HepG2 (cell line): ENCODE measurements at regions not wholly inside any gene's neighbourhood (a gene's known extent, or its start where the extent isn't known, plus 50 kb on each side); places are given as distances from the start of the nearest gene placed in this dataset.

Experiments
- ATAC-seq: fragments of 200-7000 bp; cut with Tn5 transposase; 3 replicates; pipeline ENCODE4 v1.9.1; 2020; ENCODE audit warnings: mild to moderate bottlenecking, moderate library complexity
- BruUV-seq: library from RNA; stranded (reverse); fragments of 400-500 nt; replicated peaks from 2 replicates; lab custom pipeline; 2021; lab: Mats Ljungman, UMichigan
- CTCF ChIA-PET: fragments of 300-600 bp; formaldehyde crosslinking; extraction: SDS; loops from one replicate; lab custom pipeline; 2021; ENCODE audit warnings: low total read pairs, inconsistent platforms, low intra/inter-chr PET ratio; lab: Yijun Ruan, JAX
- POLR2A ChIA-PET: fragments of 350-600 bp; sonication (Branson Sonifier 250); formaldehyde crosslinking; loops from one replicate; lab custom pipeline; 2020; ENCODE audit warnings: antibody characterized with exemption, inconsistent platforms; lab: Yijun Ruan, JAX
- DNase-seq: peaks from one replicate; pipeline ENCODE4 v3.0.0-alpha.2; 2015; ENCODE audit warnings: low spot score
- FAIRE-seq: peaks from 3 replicates; lab custom pipeline; 2011; peaks lifted over from hg19 to GRCh38; lab: Jason Lieb, UNC
- H2AFZ ChIP-seq: one replicate; pipeline ENCODE4 v1.6.1; 2011; ENCODE audit warnings: low read length, inconsistent platforms
- H3K27ac ChIP-seq: fragments of 300-600 bp; 3 replicates; pipeline ENCODE4 v1.8.0; 2011; ENCODE audit warnings: mixed run types, mild to moderate bottlenecking, mixed read lengths, low read length, inconsistent platforms; ENCODE audit not compliant: insufficient read depth; ENCODE audit errors: extremely low read length
- H3K27me3 ChIP-seq, 2 experiments: fragments of 200-600 bp in 1 of 2; 2 replicates in 1 of 2; 3 replicates in 1 of 2; pipeline versions ENCODE4 v1.6.0 to v1.8.0; 2011; ENCODE audit warnings: low read length in 2 of 2, mild to moderate bottlenecking in 2 of 2, moderate library complexity in 2 of 2, inconsistent platforms in 1 of 2; ENCODE audit not compliant: insufficient read depth in 2 of 2, control insufficient read depth in 1 of 2
- H3K36me3 ChIP-seq, 2 experiments: fragments of 200-600 bp in 1 of 2; replicated peaks in 1 of 2; 2 replicates in 1 of 2; 3 replicates in 1 of 2; pipeline versions ENCODE4 v1.5.1 to v1.8.0; 2011; ENCODE audit warnings: low read length in 2 of 2, inconsistent platforms in 1 of 2; ENCODE audit not compliant: insufficient read depth in 2 of 2, control insufficient read depth in 1 of 2
- H3K4me1 ChIP-seq: 2 replicates; pipeline ENCODE4 v1.5.1; 2012; ENCODE audit warnings: low read length, inconsistent platforms; ENCODE audit not compliant: insufficient read depth
- H3K4me2 ChIP-seq: 2 replicates; pipeline ENCODE4 v1.6.0; 2011; ENCODE audit warnings: low read depth, low read length, inconsistent platforms
- H3K4me3 ChIP-seq, 3 experiments: fragments of 200-600 bp in 1 of 3; sonication (generic), shearing (Covaris generic) in 1 of 3; replicated peaks in 1 of 3; 2 replicates each; pipeline ENCODE4 v1.5.1; 2011 to 2016; ENCODE audit warnings: low read length in 3 of 3, inconsistent platforms in 2 of 3, low read depth in 2 of 3, mild to moderate bottlenecking in 2 of 3, control low read depth in 1 of 3, mixed read lengths in 1 of 3; ENCODE audit not compliant: insufficient read depth in 1 of 3
- H3K79me2 ChIP-seq: one replicate; pipeline ENCODE4 v1.6.1; 2011; ENCODE audit warnings: low read length, inconsistent platforms; ENCODE audit not compliant: insufficient read depth
- H3K9ac ChIP-seq: 2 replicates; pipeline ENCODE4 v1.6.0; 2011; ENCODE audit warnings: mild to moderate bottlenecking, low read depth, low read length, inconsistent platforms; ENCODE audit not compliant: insufficient read depth
- H3K9me3 ChIP-seq: 2 replicates; pipeline ENCODE4 v1.5.1; 2012; ENCODE audit warnings: mild to moderate bottlenecking, low read length
- H4K20me1 ChIP-seq: 2 replicates; pipeline ENCODE4 v1.6.0; 2011; ENCODE audit warnings: inconsistent platforms, mild to moderate bottlenecking, low read length, moderate library complexity; ENCODE audit not compliant: insufficient read depth
- ATF4 ChIP-seq, 2 experiments: fragments of 450-650 bp in 1 of 2; sonication (generic) in 1 of 2; formaldehyde crosslinking; IDR thresholded peaks; 2 replicates each; pipeline versions ENCODE4 v1.5.0 to v1.8.0; 2020 to 2022; ENCODE audit warnings: mild to moderate bottlenecking in 1 of 2, missing genetic modification reagents in 1 of 2
- CENPX ChIP-seq: sonication (generic); formaldehyde crosslinking; IDR thresholded peaks from 2 replicates; pipeline ENCODE4 v1.9.0; 2021; ENCODE audit warnings: mild to moderate bottlenecking, missing genetic modification reagents, moderate library complexity
- CTCF ChIP-seq: sonication (generic); formaldehyde crosslinking; IDR thresholded peaks from 2 replicates; pipeline ENCODE4 v1.5.0; 2020; ENCODE audit warnings: mild to moderate bottlenecking, missing genetic modification reagents, moderate library complexity
- FOXO1 ChIP-seq: sonication (generic); formaldehyde crosslinking; IDR thresholded peaks from 2 replicates; pipeline ENCODE4 v1.4.0; 2020; ENCODE audit warnings: missing genetic modification reagents
- GATA4 ChIP-seq: sonication (generic); IDR thresholded peaks from 2 replicates; pipeline ENCODE4 v1.6.1; 2016; ENCODE audit warnings: antibody characterized with exemption, low read depth, borderline replicate concordance
- KDM5B ChIP-seq: sonication (generic); formaldehyde crosslinking; IDR thresholded peaks from 2 replicates; pipeline ENCODE4 v1.4.0; 2020; ENCODE audit warnings: missing genetic modification reagents, mild to moderate bottlenecking, borderline replicate concordance
- KDM6A ChIP-seq: IDR thresholded peaks from 2 replicates; pipeline ENCODE4 v1.6.1; 2016; ENCODE audit warnings: low read depth
- MED8 ChIP-seq: sonication (generic); formaldehyde crosslinking; IDR thresholded peaks from 2 replicates; pipeline ENCODE4 v1.8.1; 2023; ENCODE audit warnings: mild to moderate bottlenecking, missing genetic modification reagents; ENCODE audit not compliant: insufficient replicate concordance
- NR1H2 ChIP-seq: sonication (generic); formaldehyde crosslinking; IDR thresholded peaks from 2 replicates; pipeline ENCODE4 v1.8.1; 2022; ENCODE audit warnings: low read depth, missing genetic modification reagents, borderline replicate concordance
- PBX2 ChIP-seq: IDR thresholded peaks from 2 replicates; pipeline ENCODE4 v1.6.1; 2016; ENCODE audit warnings: control low read depth
- PHF8 ChIP-seq: sonication (generic); formaldehyde crosslinking; IDR thresholded peaks from 2 replicates; pipeline ENCODE4 v1.5.0; 2020; ENCODE audit warnings: missing genetic modification reagents
- STAG1 ChIP-seq: sonication (generic); formaldehyde crosslinking; IDR thresholded peaks from 2 replicates; pipeline ENCODE4 v1.4.0; 2020; ENCODE audit warnings: missing genetic modification reagents
- TAF15 ChIP-seq: fragments of 200-400 bp; formaldehyde crosslinking; IDR thresholded peaks from one replicate; pipeline ENCODE4 v1.6.1; 2018; ENCODE audit warnings: mild to moderate bottlenecking, low read depth, low read length; ENCODE audit not compliant: poor library complexity, severe bottlenecking
- ZNF501 ChIP-seq: sonication (generic); formaldehyde crosslinking; IDR thresholded peaks from 2 replicates; pipeline ENCODE4 v1.5.1; 2020; ENCODE audit warnings: mild to moderate bottlenecking, moderate library complexity, missing genetic modification reagents
- ZNF652 ChIP-seq: IDR thresholded peaks from 2 replicates; pipeline ENCODE4 v1.6.1; 2016; ENCODE audit warnings: low read depth, borderline replicate concordance
- ZNF670 ChIP-seq: sonication (generic); formaldehyde crosslinking; IDR thresholded peaks from 2 replicates; pipeline ENCODE4 v1.8.0; 2022; ENCODE audit warnings: mild to moderate bottlenecking, missing genetic modification reagents, borderline replicate concordance
- ZNF777 ChIP-seq: sonication (generic); formaldehyde crosslinking; IDR thresholded peaks from 2 replicates; pipeline ENCODE4 v1.4.0; 2020; ENCODE audit warnings: missing genetic modification reagents
- WGBS: methylation state at CpG from one replicate; pipeline ENCODE4 v1.1.6; 2017; ENCODE audit warnings: low lambda C conversion rate; 5-methylcytosine and 5-hydroxymethylcytosine counted together
- in situ Hi-C: cut with HindIII; loops from 2 replicates; pipeline ENCODE4 v1.10.0; 2017; ENCODE audit warnings: low pct_unique_long_range_greater_than_20kb; ENCODE audit not compliant: extremely low pct_ligation_motif_present
- intact Hi-C: fragments of 100-400 bp; cut with micrococcal nuclease; formaldehyde crosslinking; loops from one replicate; pipeline ENCODE4 v1.10.0; 2022; ENCODE audit not compliant: unreplicated experiment

- WGBS, result 21% methylated on average over 3 of the region's 3 CpGs
- in situ Hi-C loops (no loop called here), intact Hi-C loops (no loop called here)
- Histone ChIP-seq H3K4me3 (no peak overlapping the region), H3K4me1 (no peaks in the 10 kb centered on the region), H3K9me3 (no peaks in the 10 kb centered on the region), H3K27me3 (no peaks in the 10 kb centered on the region; a peak in 1 of 5 replicates), H2AFZ (no peak overlapping the region), H3K9ac (no peak overlapping the region), H4K20me1 (no peaks in the 10 kb centered on the region), H3K36me3 (no peaks in the 10 kb centered on the region), H3K4me2 (no peak overlapping the region), H3K79me2 (no peaks in the 10 kb centered on the region), H3K27ac (no peak overlapping the region)
- ChIA-PET POLR2A (no interaction called here), CTCF (no interaction called here)
- ATAC-seq (0 out of 3 replicates have a peak, but pooled peaks have one; percentile 30), FAIRE-seq (no peak), DNase-seq (no peak)
- no TSS peak for BruUV-seq
- 0 out of 2 replicates have a peak, but pooled peaks have one; percentile 8 for TF ChIP-seq CTCF
- TF ChIP-seq STAG1, result peak; percentile 23
- no peak for TF ChIP-seq ZNF670 (CRISPR knock-in tag)
These were observed 385.0 kb downstream of the EIPR1 start for GRCh38 chr2:2992634-2993033.

GRCh38 chr2:2985020-2985419 is 392.6 kb downstream of the EIPR1 start:
- H3K36me3 ChIP-seq, result no peaks in the 10 kb centered on the region
- no peak overlapping the region for H3K27ac ChIP-seq
- no peak overlapping the region for H3K4me3 ChIP-seq
- ChIA-PET CTCF (no interaction called here), POLR2A (no interaction called here)
- 1% methylated on average over 2 of the region's 2 CpGs for WGBS
- TF ChIP-seq MED8 (CRISPR knock-in tag) (no peak), KDM6A (CRISPR knock-in tag) (no peak), KDM5B (CRISPR knock-in tag) (no peak), ZNF501 (no peak), CENPX (CRISPR knock-in tag) (no peak), PHF8 (no peak), ATF4 (CRISPR knock-in tag; IDR thresholded peaks at IDR 0.05) (no peak), ZNF652 (CRISPR knock-in tag) (no peak), FOXO1 (CRISPR knock-in tag) (no peak), ZNF777 (CRISPR knock-in tag) (no peak), GATA4 (no peak), PBX2 (CRISPR knock-in tag) (no peak), TAF15 (no peak), NR1H2 (CRISPR knock-in tag) (no peak)
- FAIRE-seq (no peak), DNase-seq (no peak), ATAC-seq (no peak)
- no peak overlapping the region for H2AFZ ChIP-seq
- H3K9ac ChIP-seq, result no peak overlapping the region
- no peaks in the 10 kb centered on the region for H4K20me1 ChIP-seq
- H3K4me1 ChIP-seq, result no peaks in the 10 kb centered on the region
- H3K9me3 ChIP-seq, result no peaks in the 10 kb centered on the region
- H3K27me3 ChIP-seq, result no peaks in the 10 kb centered on the region
- no peaks in the 10 kb centered on the region for H3K79me2 ChIP-seq
- H3K4me2 ChIP-seq, result no peak overlapping the region
- intact Hi-C loops, result no loop called here
- BruUV-seq, result no TSS peak
- in situ Hi-C loops, result no loop called here
